ENCODE measurements at regions not wholly inside any gene's neighbourhood (a gene's known extent, or its start where the extent isn't known, plus 50 kb on each side); places are given as distances from the start of the nearest gene placed in this dataset.
"Not testable (repeated sequence)": the region's sequence is repeated elsewhere in the genome, so short reads cannot be mapped to it uniquely, and the experiment has no call there.

GRCh38 chr4:18511727-18512126 lies 490.2 kb upstream of the LCORL start:
- DNase-seq = no peak

DNA sequence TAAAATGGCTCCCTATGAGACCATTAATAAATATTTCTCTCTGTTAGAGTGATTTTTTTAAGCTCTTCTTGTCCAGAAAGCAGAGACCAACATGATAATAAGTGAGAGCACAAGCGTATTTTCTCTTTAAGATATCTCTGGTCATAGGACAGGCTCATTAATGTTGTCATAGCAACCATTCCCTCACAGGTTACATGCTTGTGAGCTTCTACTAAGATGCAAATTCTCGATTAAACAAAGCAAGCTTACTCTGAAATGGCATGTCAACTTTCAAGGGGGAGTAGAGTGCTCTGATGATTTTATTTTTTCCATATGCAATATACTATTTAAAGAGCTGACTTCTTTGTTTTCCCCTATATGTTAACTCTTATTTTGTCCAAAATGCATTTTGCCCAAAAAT lies 487.2 kb upstream of the LCORL start:
- DNase-seq = no peak

DNA sequence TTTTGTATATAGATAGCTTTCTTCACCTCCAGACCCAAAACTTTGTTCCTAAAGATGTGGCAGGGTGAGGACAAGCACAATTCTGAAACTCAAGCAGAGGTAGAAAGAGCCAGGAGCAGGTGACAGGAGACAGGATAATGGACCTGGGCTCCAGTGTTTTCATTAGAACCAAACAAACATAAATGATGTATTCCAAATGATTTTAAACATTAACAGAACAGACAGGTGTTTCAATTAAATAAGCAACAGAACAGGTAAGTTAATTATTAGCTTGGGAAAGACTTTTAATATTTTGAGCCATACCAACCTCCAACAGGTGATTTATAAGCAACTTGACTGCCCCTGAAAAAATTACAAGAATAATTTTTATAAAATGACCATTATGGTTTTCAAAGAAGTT lies 459.4 kb upstream of the LCORL start:
- no peak for DNase-seq

DNA sequence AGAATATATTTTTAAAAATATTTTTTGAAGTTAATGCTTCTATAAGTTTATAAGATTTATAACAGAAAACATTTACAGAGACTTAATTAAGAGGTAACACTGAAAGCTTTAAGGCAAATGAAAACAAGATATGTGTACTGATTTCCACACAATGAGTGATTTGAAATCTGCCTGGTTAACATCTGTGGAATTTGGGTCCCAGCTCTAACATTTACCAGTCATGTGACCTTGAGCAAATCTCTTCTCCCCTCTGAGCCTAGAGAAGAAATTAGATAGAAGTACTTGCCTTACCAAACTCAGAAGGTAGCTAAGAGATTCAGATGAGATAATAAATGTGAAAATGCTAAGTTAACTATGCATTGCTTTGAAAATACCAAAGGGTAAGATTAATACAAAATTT lies 458.8 kb upstream of the LCORL start:
- no peak for DNase-seq

DNA sequence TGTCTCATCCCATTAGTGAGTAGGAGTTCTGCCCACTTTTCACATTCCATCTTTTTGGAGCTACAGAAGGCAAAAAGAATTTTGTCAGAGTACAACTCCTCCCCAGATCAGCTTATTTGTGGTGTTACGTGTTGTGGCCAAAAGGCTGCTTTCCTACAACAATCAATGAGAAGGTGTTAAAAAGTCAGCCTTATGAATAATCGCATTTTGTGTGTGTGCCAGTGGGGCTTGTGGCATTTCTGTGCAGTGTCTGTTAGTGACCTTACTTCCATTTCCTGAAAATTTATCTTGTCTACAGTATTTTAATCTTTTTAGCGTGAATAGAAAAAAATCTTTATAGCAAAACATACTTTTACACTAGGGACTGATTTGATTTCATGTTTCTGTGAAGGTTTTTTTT lies 458.3 kb upstream of the LCORL start:
- DNase-seq = no peak

- DNase-seq = no peak
Observed at GRCh38 chr4:18463987-18464559, 442.5 kb upstream of the LCORL start.

- no peak for DNase-seq
Observed at GRCh38 chr4:18458465-18458864, 436.9 kb upstream of the LCORL start.

- no peak for DNase-seq
Observed at GRCh38 chr4:18454349-18454748, 432.8 kb upstream of the LCORL start.

GRCh38 chr4:18445110-18445509 lies 423.6 kb upstream of the LCORL start:
- DNase-seq = no peak

- DNase-seq = no peak
Observed at GRCh38 chr4:18444206-18444605, 422.7 kb upstream of the LCORL start.

GRCh38 chr4:18442957-18443356 lies 421.4 kb upstream of the LCORL start:
- DNase-seq = no peak

GRCh38 chr4:18441676-18442075 lies 420.1 kb upstream of the LCORL start:
- DNase-seq = no peak

DNA sequence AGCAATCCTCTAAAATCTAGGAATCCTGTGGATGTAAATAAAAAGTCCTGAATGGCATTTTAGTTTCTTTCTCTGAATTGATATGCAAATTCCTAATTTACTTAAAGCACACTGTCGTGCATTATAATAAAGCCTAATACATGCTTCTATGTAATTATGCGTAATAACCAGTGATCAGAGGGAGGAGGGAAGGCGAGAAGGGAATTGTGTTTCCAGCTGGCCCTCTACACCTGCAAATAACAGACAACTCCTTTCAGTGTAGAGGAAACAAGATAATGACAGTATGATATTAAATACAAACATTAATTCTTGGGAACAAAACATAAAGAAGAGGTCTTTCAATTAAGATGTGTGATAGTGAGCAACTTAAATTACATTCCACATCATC lies 419.6 kb upstream of the LCORL start:
- DNase-seq = no peak

DNA sequence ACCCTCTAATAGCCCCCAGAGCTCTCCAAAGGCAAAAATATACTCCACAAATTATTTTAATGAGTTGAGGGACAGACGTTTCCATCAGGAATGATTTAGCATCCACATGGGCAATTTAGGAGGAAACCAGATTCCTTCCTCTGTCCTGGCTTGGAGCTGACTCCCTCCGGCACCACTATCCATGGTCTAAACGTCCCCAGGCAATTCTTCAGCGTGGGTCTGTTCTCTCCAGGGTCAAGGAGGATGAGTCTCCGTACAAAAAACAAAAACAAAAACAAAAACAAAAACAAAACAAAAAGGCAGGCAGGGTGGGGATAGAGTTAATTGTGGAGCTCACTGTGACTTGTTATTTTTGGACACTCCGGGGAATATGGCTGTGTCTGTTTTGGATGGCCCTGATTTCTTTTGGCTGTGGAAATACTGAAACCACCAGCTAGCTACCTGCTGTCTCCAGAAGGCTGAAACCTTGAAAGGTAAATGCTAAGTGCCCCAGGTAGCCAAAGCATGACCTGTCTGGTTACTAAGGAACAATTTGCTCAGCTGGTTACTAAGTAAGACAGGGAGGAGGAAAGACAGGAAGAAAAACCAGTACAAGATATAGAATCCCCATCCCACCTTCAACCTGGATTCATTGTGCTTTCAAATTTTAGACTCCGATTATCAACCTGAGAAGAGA lies 419.1 kb upstream of the LCORL start:
- no peak for DNase-seq

GRCh38 chr4:18439311-18439710 lies 417.8 kb upstream of the LCORL start:
- DNase-seq = no peak

- no peak for DNase-seq
Observed at GRCh38 chr4:18435781-18436180, 414.2 kb upstream of the LCORL start.

DNA sequence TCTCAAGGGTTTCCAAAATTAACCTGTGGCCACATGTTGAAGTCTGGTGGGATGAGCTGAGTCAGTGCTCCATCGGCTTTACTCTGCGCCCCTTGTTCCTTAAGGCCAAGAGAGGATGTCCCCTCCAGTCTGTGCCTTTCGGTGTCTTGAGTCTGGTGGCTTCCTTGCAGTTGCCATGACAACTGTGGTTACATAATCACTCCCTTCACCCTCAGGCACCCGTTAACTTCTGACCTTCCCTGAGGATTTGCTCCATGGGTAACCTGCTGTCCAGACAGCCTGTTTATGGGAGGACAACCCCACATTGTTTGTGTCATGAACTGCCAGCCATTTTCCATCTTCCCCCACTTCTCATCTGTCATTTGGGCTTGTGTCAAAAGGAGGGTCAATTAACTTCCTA lies 401.1 kb upstream of the LCORL start:
- no peak for DNase-seq

DNA sequence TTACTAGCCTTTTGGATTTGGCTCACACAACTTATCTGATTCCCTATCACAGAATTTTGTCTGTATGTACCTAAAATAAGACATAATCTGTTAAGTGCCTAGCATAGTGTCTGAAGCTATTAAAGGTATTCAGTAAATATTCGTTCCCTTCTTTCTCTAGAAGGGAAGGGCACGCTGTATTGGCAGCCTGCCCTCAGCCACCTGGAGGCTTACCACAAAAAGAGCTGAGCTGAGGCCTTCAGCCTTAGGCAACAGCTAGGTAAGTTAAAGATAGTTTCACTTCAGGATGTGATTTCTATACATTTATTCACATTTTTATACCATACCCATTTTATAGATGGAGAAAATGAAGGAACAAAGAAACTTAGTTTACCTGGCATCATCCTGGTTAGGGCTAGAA lies 400.0 kb upstream of the LCORL start:
- no peak for DNase-seq

- DNase-seq = no peak
Observed at GRCh38 chr4:18419780-18420179, 398.2 kb upstream of the LCORL start.

DNA sequence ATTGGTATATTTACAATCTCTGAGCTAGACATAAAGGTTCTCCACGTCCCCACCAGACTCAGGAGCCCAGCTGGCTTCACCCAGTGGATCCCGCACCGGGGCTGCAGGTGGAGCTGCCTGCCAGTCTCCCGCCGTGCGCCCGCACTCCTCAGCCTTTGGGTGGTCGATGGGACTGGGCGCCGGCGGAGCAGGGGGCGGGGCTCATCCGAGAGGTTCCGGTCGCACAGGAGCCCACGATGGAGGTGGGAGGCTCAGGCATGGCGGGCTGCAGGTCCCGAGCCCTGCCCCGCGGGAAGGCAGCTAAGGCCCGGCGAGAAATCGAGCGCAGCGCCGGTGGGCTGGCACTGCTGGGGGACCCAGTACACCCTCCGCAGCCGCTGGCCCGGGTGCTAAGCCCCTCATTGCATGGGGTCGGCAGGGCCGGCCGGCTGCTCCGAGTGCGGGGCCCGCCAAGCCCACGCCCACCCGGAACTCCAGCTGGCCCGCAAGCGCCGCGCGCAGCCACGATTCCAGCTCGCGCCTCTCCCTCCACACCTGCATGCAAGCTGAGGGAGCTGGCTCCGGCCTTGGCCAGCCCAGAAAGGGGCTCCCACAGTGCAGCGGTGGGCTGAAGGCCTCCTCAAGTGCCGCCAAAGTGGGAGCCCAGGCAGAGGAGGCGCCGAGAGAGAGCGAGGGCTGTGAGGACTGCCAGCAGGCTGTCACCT lies 396.8 kb upstream of the LCORL start:
- not testable (repeated sequence) for DNase-seq

GRCh38 chr4:18417651-18418050 lies 396.1 kb upstream of the LCORL start:
- DNase-seq = not testable (repeated sequence)

DNA sequence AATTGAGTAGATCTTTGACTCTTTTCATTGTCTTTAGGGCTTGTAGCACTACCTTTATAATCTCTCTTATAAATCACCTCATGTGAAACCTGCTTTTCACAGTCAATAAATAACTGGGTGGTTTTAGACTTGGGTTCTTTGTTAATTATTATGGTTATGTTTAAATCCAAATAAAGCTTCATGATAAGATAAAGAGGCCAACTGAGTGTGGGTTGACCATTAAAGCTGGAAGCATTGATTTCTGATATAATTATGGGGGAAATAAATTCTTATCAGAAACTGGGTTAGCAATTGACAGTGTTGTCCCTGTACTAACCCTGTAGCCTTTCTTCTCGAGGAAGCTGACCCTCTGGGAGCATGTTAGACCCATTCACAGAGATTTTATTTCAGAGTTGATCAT lies 384.7 kb upstream of the LCORL start:
- DNase-seq = no peak

- DNase-seq = no peak
Observed at GRCh38 chr4:18405054-18405453, 383.5 kb upstream of the LCORL start.

DNA sequence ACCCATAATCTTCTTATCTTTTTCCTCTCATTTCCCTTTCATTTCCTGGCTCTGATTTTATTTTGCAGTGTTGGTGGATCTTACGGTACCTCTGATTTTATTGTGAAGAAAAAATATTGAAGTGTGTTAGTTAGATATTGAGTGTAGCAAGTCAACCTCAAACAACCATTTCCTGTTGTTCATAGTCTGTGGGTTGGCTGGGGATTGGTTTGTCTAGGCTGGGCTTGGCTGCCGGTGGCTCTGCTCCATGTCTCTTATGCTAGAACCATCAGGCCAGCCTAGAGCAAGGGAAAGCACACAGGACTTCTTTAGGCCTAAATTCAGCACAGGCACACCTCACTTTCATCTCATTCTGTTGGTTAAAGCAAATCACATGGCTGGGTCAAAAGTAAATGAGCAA lies 383.1 kb upstream of the LCORL start:
- DNase-seq = no peak

DNA sequence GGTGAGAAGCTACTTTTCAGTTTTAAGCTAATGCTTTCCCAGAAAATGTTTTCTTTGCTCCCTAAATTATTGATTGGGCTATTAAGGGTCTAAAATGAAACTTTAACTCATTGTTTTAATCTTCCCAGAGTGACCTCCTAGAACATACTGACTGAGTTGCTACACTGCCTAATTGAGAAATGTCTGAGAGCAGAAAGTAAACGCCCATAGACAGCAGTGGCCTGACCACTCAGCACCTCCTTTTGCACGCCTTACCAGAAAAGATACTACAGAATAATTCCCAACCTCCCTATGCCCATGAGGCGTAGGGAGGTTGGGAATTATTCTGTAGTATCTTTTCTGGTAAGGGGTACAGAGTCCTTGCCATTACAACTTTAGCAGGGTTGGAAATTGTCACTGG lies 381.8 kb upstream of the LCORL start:
- DNase-seq = no peak
